Activated CD4-positive, alpha-beta memory T cell treated with anti-CD3 and anti-CD28 coated beads, Interleukin-2, amount 10 ng/mL, durations not matched to agents 7 days and 5 days (primary cell): ENCODE measurements at regions not wholly inside any gene's neighbourhood (a gene's known extent, or its start where the extent isn't known, plus 50 kb on each side); places are given as distances from the start of the nearest gene placed in this dataset.

Experiments used
- CTCF ChIA-PET: fragments of 350-600 bp; sonication (Branson Sonifier 250); formaldehyde crosslinking; loops from one replicate; lab custom pipeline; 2021; ENCODE audit warnings: antibody characterized with exemption, inconsistent platforms; lab: Charles Lee
- POLR2A ChIA-PET: fragments of 350-600 bp; sonication (Branson Sonifier 250); formaldehyde crosslinking; loops from one replicate; lab custom pipeline; 2021; ENCODE audit warnings: antibody characterized with exemption; lab: Charles Lee
- DNase-seq: peaks from one replicate; pipeline ENCODE4 v3.0.0-alpha.2; 2020
- H3K27ac Mint-ChIP-seq: one replicate; pipeline ENCODE4 v1.8.0; 2021; ENCODE audit warnings: mild to moderate bottlenecking, mixed read lengths
- H3K27me3 Mint-ChIP-seq: one replicate; pipeline ENCODE4 v1.8.0; 2021; ENCODE audit warnings: mixed read lengths
- H3K36me3 Mint-ChIP-seq: one replicate; pipeline ENCODE4 v1.8.0; 2021; ENCODE audit warnings: low read depth, mixed read lengths
- H3K4me1 Mint-ChIP-seq: one replicate; pipeline ENCODE4 v1.8.0; 2021; ENCODE audit warnings: mixed read lengths
- H3K4me3 Mint-ChIP-seq: one replicate; pipeline ENCODE4 v1.8.0; 2021; ENCODE audit warnings: mild to moderate bottlenecking, mixed read lengths
- H3K9me3 Mint-ChIP-seq: one replicate; pipeline ENCODE4 v1.8.0; 2021; ENCODE audit warnings: mixed read lengths

GRCh38 chr21:17003763-17004373, 509.0 kb upstream of the CXADR start:
- no peak for DNase-seq
- peaks cover 12% of the 10 kb centered on the region for H3K9me3 Mint-ChIP-seq
- ChIA-PET CTCF (no interaction called here), POLR2A (no interaction called here)
- H3K27me3 Mint-ChIP-seq, result no peaks in the 10 kb centered on the region
- H3K36me3 Mint-ChIP-seq, result no peaks in the 10 kb centered on the region
- H3K4me3 Mint-ChIP-seq, result no peak overlapping the region
- no peaks in the 10 kb centered on the region for H3K4me1 Mint-ChIP-seq
- H3K27ac Mint-ChIP-seq, result no peak overlapping the region

- Mint-ChIP-seq H3K27me3 (no peaks in the 10 kb centered on the region), H3K4me3 (no peak overlapping the region), H3K27ac (no peak overlapping the region), H3K36me3 (no peaks in the 10 kb centered on the region), H3K4me1 (no peaks in the 10 kb centered on the region), H3K9me3 (peaks cover 18% of the 10 kb centered on the region)
- no peak for DNase-seq
- ChIA-PET CTCF (no interaction called here), POLR2A (no interaction called here)
Observed at GRCh38 chr21:17032141-17032655, 480.6 kb upstream of the CXADR start.

- no peaks in the 10 kb centered on the region for H3K27me3 Mint-ChIP-seq
- peaks cover 17% of the 10 kb centered on the region for H3K9me3 Mint-ChIP-seq
- H3K36me3 Mint-ChIP-seq, result no peaks in the 10 kb centered on the region
- H3K4me3 Mint-ChIP-seq, result no peak overlapping the region
- H3K4me1 Mint-ChIP-seq, result no peaks in the 10 kb centered on the region
- CTCF ChIA-PET, result no interaction called here
- DNase-seq, result no peak
- H3K27ac Mint-ChIP-seq, result no peak overlapping the region
- POLR2A ChIA-PET, result no interaction called here
Observed at GRCh38 chr21:17044696-17045095, 468.1 kb upstream of the CXADR start.

GRCh38 chr21:17045214-17045853, 467.5 kb upstream of the CXADR start:
- no peaks in the 10 kb centered on the region for H3K4me1 Mint-ChIP-seq
- POLR2A ChIA-PET, result no interaction called here
- no peak for DNase-seq
- H3K9me3 Mint-ChIP-seq, result peaks cover 17% of the 10 kb centered on the region
- H3K27ac Mint-ChIP-seq, result no peak overlapping the region
- no peak overlapping the region for H3K4me3 Mint-ChIP-seq
- CTCF ChIA-PET, result no interaction called here
- H3K36me3 Mint-ChIP-seq, result no peaks in the 10 kb centered on the region
- H3K27me3 Mint-ChIP-seq, result no peaks in the 10 kb centered on the region

- no peaks in the 10 kb centered on the region for H3K36me3 Mint-ChIP-seq
- H3K4me1 Mint-ChIP-seq, result no peaks in the 10 kb centered on the region
- no peak overlapping the region for H3K27ac Mint-ChIP-seq
- ChIA-PET CTCF (no interaction called here), POLR2A (no interaction called here)
- DNase-seq, result no peak
- H3K9me3 Mint-ChIP-seq, result peaks cover 4% of the 10 kb centered on the region
- no peak overlapping the region for H3K4me3 Mint-ChIP-seq
- no peaks in the 10 kb centered on the region for H3K27me3 Mint-ChIP-seq
Observed at GRCh38 chr21:17048974-17049373, 463.9 kb upstream of the CXADR start.

GRCh38 chr21:17050156-17050555, 462.7 kb upstream of the CXADR start:
- no peak for DNase-seq
- Mint-ChIP-seq H3K36me3 (no peaks in the 10 kb centered on the region), H3K27ac (no peak overlapping the region), H3K27me3 (no peaks in the 10 kb centered on the region), H3K4me1 (no peaks in the 10 kb centered on the region), H3K9me3 (peaks cover 4% of the 10 kb centered on the region), H3K4me3 (no peak overlapping the region)
- POLR2A ChIA-PET, result no interaction called here
- CTCF ChIA-PET, result no interaction called here

- CTCF ChIA-PET, result no interaction called here
- Mint-ChIP-seq H3K27me3 (no peaks in the 10 kb centered on the region), H3K4me1 (no peaks in the 10 kb centered on the region), H3K36me3 (no peaks in the 10 kb centered on the region), H3K27ac (no peak overlapping the region), H3K9me3 (peaks cover 6% of the 10 kb centered on the region), H3K4me3 (no peak overlapping the region)
- DNase-seq, result no peak
- POLR2A ChIA-PET, result no interaction called here
Observed at GRCh38 chr21:17050646-17051045, 462.2 kb upstream of the CXADR start.

- H3K27ac Mint-ChIP-seq, result no peak overlapping the region
- peaks cover 6% of the 10 kb centered on the region for H3K9me3 Mint-ChIP-seq
- H3K4me3 Mint-ChIP-seq, result no peak overlapping the region
- no peaks in the 10 kb centered on the region for H3K4me1 Mint-ChIP-seq
- no peak for DNase-seq
- no peaks in the 10 kb centered on the region for H3K36me3 Mint-ChIP-seq
- POLR2A ChIA-PET, result no interaction called here
- no peaks in the 10 kb centered on the region for H3K27me3 Mint-ChIP-seq
- CTCF ChIA-PET, result no interaction called here
Observed at GRCh38 chr21:17051054-17051453, 461.8 kb upstream of the CXADR start.

- ChIA-PET CTCF (no interaction called here), POLR2A (no interaction called here)
- H3K36me3 Mint-ChIP-seq, result no peaks in the 10 kb centered on the region
- no peak for DNase-seq
- H3K27me3 Mint-ChIP-seq, result no peaks in the 10 kb centered on the region
- H3K4me3 Mint-ChIP-seq, result no peak overlapping the region
- H3K27ac Mint-ChIP-seq, result no peak overlapping the region
- no peaks in the 10 kb centered on the region for H3K4me1 Mint-ChIP-seq
- H3K9me3 Mint-ChIP-seq, result peaks cover 3% of the 10 kb centered on the region
Observed at GRCh38 chr21:17053321-17053720, 459.5 kb upstream of the CXADR start.

GRCh38 chr21:17059936-17060335, 452.9 kb upstream of the CXADR start:
- H3K27me3 Mint-ChIP-seq, result no peaks in the 10 kb centered on the region
- no peak for DNase-seq
- CTCF ChIA-PET, result no interaction called here

GRCh38 chr21:17066006-17066405, 446.8 kb upstream of the CXADR start:
- H3K27ac Mint-ChIP-seq, result no peak overlapping the region
- no peak overlapping the region for H3K4me3 Mint-ChIP-seq
- no peaks in the 10 kb centered on the region for H3K27me3 Mint-ChIP-seq
- no peak for DNase-seq
- POLR2A ChIA-PET, result no interaction called here
- no peaks in the 10 kb centered on the region for H3K36me3 Mint-ChIP-seq
- H3K4me1 Mint-ChIP-seq, result no peaks in the 10 kb centered on the region
- H3K9me3 Mint-ChIP-seq, result peaks cover 14% of the 10 kb centered on the region
- CTCF ChIA-PET, result no interaction called here

More at GRCh38 chr21:17059936-17060335, 452.9 kb upstream of the CXADR start:
- no peak overlapping the region for H3K4me3 Mint-ChIP-seq
- POLR2A ChIA-PET, result no interaction called here
- no peaks in the 10 kb centered on the region for H3K36me3 Mint-ChIP-seq
- H3K4me1 Mint-ChIP-seq, result no peaks in the 10 kb centered on the region
- H3K9me3 Mint-ChIP-seq, result peaks cover 17% of the 10 kb centered on the region
- H3K27ac Mint-ChIP-seq, result no peak overlapping the region

GRCh38 chr21:17071093-17071492, 441.8 kb upstream of the CXADR start:
- H3K27ac Mint-ChIP-seq, result no peak overlapping the region
- DNase-seq, result no peak
- no peaks in the 10 kb centered on the region for H3K4me1 Mint-ChIP-seq
- peaks cover 5% of the 10 kb centered on the region for H3K9me3 Mint-ChIP-seq
- CTCF ChIA-PET, result interaction anchor here (0.6 kb wide), 1 partner anchor 279 kb away, joined by 3 read pairs; no protein-coding TSS in a partner anchor
- no peaks in the 10 kb centered on the region for H3K36me3 Mint-ChIP-seq
- H3K4me3 Mint-ChIP-seq, result no peak overlapping the region
- POLR2A ChIA-PET, result no interaction called here
- no peaks in the 10 kb centered on the region for H3K27me3 Mint-ChIP-seq

- H3K9me3 Mint-ChIP-seq, result peaks cover 2% of the 10 kb centered on the region
- H3K27me3 Mint-ChIP-seq, result no peaks in the 10 kb centered on the region
- H3K4me3 Mint-ChIP-seq, result no peak overlapping the region
- POLR2A ChIA-PET, result no interaction called here
- H3K4me1 Mint-ChIP-seq, result no peaks in the 10 kb centered on the region
- DNase-seq, result no peak
- CTCF ChIA-PET, result no interaction called here
- no peaks in the 10 kb centered on the region for H3K36me3 Mint-ChIP-seq
- H3K27ac Mint-ChIP-seq, result no peak overlapping the region
Observed at GRCh38 chr21:17081193-17081592, 431.6 kb upstream of the CXADR start.
